ENCODE measurements at regions not wholly inside any gene's neighbourhood (a gene's known extent, or its start where the extent isn't known, plus 50 kb on each side); places are given as distances from the start of the nearest gene placed in this dataset.

DNA sequence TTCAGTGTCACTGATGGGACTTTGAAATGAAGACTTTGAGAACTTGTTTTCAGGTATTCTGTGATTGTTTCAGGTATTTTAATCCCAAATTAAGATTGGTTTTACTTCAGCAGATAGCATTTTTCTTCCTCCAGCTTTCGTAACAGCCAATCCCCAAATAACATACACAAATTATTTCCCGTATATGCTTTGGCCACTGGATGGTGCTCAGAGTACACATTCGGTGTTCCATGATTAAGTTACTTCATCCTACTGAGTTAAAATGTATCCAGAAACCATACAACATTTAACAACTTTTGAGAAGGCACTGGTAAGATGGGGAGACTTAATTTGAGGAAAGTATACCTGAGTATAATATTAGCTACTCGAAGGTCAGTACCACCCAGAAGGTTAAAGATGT is 233.4 kb upstream of the FAM47A start:
- Histone ChIP-seq H3K27ac (no peak overlapping the region), H3K27me3 (replicated peaks; ENCODE audit: insufficient read depth) (no peaks in the 10 kb centered on the region), H3K4me3 (no peak overlapping the region), H3K36me3 (no peaks in the 10 kb centered on the region), H3K9me3 (no peaks in the 10 kb centered on the region), H3K4me1 (ENCODE audit: control insufficient read depth in 1 of 2, low read depth in 2 of 2) (no peaks in the 10 kb centered on the region)
- no peak for ATAC-seq (ENCODE audit: insufficient number of reproducible peaks, low FRiP score, low read depth)
- peak; percentile 29 for TF ChIP-seq CTCF (IDR thresholded peaks at IDR 0.05)
- no peak for DNase-seq (ENCODE audit: low spot score)

DNA sequence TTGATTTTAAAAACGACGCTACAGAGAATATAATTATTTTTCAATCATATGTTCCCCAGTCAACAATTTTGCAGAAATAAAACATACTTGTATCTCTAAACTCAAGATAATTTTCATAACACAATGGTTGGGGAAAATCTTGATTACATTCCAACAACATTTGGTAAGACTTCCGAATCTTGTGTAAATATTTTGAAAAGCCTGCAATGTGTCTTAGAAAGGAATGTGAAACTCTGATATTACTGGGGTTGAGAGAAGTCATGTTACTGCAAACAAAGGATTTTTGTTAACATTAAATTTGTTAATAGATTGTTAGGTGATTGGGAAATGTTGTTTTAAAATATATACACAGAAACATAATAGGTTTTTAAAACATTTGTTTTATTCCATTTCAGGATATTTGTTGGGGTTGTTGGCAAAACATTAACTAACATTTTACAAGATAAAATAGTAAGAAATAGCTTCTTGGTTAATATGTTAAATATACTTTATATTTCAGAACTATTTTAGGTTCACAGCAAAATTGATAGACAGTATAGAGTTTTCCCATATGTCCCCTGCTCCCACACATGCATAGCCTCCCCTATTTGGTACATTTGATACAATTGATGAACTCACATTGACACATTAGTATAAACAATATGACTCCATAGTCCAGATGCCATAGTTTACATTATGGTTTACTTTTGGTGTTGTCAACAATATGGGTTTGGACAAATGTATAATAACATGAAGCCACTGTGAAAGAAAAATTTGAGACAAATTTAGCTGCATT is 218.6 kb upstream of the FAM47A start:
- Histone ChIP-seq H3K36me3 (no peaks in the 10 kb centered on the region), H3K9me3 (no peaks in the 10 kb centered on the region), H3K27me3 (replicated peaks; ENCODE audit: insufficient read depth) (no peaks in the 10 kb centered on the region), H3K27ac (no peak overlapping the region), H3K4me1 (ENCODE audit: control insufficient read depth in 1 of 2, low read depth in 2 of 2) (no peaks in the 10 kb centered on the region), H3K4me3 (no peak overlapping the region)
- DNase-seq (ENCODE audit: low spot score) (no peak), ATAC-seq (ENCODE audit: insufficient number of reproducible peaks, low FRiP score, low read depth) (no peak)
- no peak for TF ChIP-seq CTCF (IDR thresholded peaks at IDR 0.05)

DNA sequence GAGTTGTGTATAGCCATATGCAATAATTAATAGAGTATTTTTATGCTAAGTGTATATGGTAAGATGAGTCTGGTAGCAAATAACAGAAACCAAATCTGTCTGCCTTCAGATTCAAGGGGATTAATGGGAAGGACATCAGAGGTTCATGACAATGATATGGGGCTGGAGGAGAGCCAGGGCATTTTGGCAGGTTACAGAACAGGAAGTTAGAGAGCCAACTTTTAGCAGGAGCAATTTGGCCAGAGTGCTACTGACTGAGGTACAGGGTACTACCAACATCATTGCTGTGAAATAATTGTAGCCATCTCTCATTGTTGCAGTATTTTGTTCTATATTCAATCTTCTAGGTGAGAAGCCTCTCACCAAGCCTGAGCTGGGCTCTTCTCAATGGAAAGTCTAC is 210.9 kb upstream of the FAM47A start:
- no peak for DNase-seq (ENCODE audit: low spot score)
- Histone ChIP-seq H3K27me3 (replicated peaks; ENCODE audit: insufficient read depth) (no peaks in the 10 kb centered on the region), H3K4me1 (ENCODE audit: control insufficient read depth in 1 of 2, low read depth in 2 of 2) (no peaks in the 10 kb centered on the region), H3K9me3 (no peaks in the 10 kb centered on the region), H3K4me3 (no peak overlapping the region), H3K36me3 (no peaks in the 10 kb centered on the region), H3K27ac (no peak overlapping the region)
- TF ChIP-seq CTCF (IDR thresholded peaks at IDR 0.05), result no peak
- no peak for ATAC-seq (ENCODE audit: insufficient number of reproducible peaks, low FRiP score, low read depth)

DNA sequence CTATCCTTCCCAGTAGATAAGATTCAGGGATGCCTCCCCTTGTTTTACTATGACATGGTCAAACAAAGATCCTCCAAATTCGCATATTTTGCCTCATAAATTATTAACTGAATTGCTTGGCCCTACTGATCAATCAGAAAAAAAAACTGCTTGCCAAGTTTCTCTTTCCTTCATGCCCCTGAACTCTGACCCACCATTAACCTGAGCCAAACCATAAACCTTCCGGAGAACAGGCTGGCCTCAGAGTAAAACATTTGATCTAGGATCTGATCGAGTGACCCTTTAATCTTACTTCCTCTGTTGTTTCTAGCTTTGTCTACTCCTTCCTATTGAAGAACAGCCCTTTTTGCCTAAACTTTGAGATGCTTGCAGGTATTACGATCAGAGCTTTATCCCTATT is 209.7 kb upstream of the FAM47A start:
- Histone ChIP-seq H3K27ac (no peak overlapping the region), H3K4me3 (no peak overlapping the region)

DNA sequence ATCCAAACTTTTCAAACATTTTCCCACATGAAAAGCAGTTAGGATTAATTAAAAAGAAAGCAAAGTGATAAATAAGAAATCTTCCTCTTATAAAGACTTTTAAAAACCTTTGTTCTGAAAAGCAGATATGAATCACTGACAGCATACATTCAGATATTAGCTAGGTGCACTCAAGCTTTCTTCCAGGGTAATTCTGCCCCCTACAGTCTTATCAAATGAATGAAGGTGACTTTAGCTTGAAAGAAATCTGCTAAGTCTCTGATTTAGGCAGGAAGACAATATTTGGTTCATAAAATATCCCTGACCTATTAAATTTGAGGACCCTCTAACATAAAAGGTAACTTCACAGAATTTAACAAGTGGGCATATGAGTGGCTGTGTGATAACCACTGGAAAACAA is 209.1 kb upstream of the FAM47A start:
- no peak for TF ChIP-seq CTCF (IDR thresholded peaks at IDR 0.05)
- no peak overlapping the region for H3K4me3 ChIP-seq

More for the DNA sequence above, 209.7 kb upstream of the FAM47A start:
- Histone ChIP-seq H3K36me3 (no peaks in the 10 kb centered on the region), H3K27me3 (replicated peaks; ENCODE audit: insufficient read depth) (no peaks in the 10 kb centered on the region), H3K4me1 (ENCODE audit: control insufficient read depth in 1 of 2, low read depth in 2 of 2) (no peaks in the 10 kb centered on the region), H3K9me3 (no peaks in the 10 kb centered on the region)
- DNase-seq (ENCODE audit: low spot score) (no peak), ATAC-seq (ENCODE audit: insufficient number of reproducible peaks, low FRiP score, low read depth) (no peak)
- no peak for TF ChIP-seq CTCF (IDR thresholded peaks at IDR 0.05)

More for the DNA sequence above, 209.1 kb upstream of the FAM47A start:
- Histone ChIP-seq H3K36me3 (no peaks in the 10 kb centered on the region), H3K4me1 (ENCODE audit: control insufficient read depth in 1 of 2, low read depth in 2 of 2) (no peaks in the 10 kb centered on the region), H3K9me3 (no peaks in the 10 kb centered on the region), H3K27me3 (replicated peaks; ENCODE audit: insufficient read depth) (no peaks in the 10 kb centered on the region), H3K27ac (no peak overlapping the region)
- ATAC-seq (ENCODE audit: insufficient number of reproducible peaks, low FRiP score, low read depth), result no peak
- no peak for DNase-seq (ENCODE audit: low spot score)

Measured in thoracic aorta (tissue), 2 donors.